H9 (cell line): ENCODE measurements at regions not wholly inside any gene's neighbourhood (a gene's known extent, or its start where the extent isn't known, plus 50 kb on each side); places are given as distances from the start of the nearest gene placed in this dataset.

Experiments
- DNase-seq: peaks from one replicate; pipeline ENCODE4 v3.0.0-alpha.2; 2017
- H2AFZ ChIP-seq: one replicate; pipeline ENCODE4 v1.6.1; 2013; ENCODE audit warnings: mild to moderate bottlenecking, low read length, control low read depth, moderate library complexity
- H2AK5ac ChIP-seq: 2 replicates; pipeline ENCODE4 v1.6.1; 2013; ENCODE audit warnings: low read length, control low read depth, mixed read lengths; ENCODE audit not compliant: insufficient read length
- H2BK120ac ChIP-seq: one replicate; pipeline ENCODE4 v1.6.1; 2013; ENCODE audit warnings: low read depth, mild to moderate bottlenecking, low read length, control low read depth, inconsistent platforms; ENCODE audit not compliant: poor library complexity, severe bottlenecking
- H2BK12ac ChIP-seq: 2 replicates; pipeline ENCODE4 v1.6.1; 2013; ENCODE audit warnings: low read length, control low read depth, mixed read lengths, low read depth; ENCODE audit not compliant: insufficient read length
- H2BK15ac ChIP-seq: 2 replicates; pipeline ENCODE4 v1.6.1; 2013; ENCODE audit warnings: low read depth, low read length, control low read depth
- H2BK20ac ChIP-seq: one replicate; pipeline ENCODE4 v1.6.1; 2013; ENCODE audit warnings: low read depth, mild to moderate bottlenecking, low read length, control low read depth, inconsistent platforms; ENCODE audit not compliant: poor library complexity, severe bottlenecking
- H2BK5ac ChIP-seq: 2 replicates; pipeline ENCODE4 v1.6.1; 2013; ENCODE audit warnings: low read length, control low read depth, mixed read lengths; ENCODE audit not compliant: insufficient read length
- H3K14ac ChIP-seq: 2 replicates; pipeline ENCODE4 v1.6.1; 2013; ENCODE audit warnings: low read length, control low read depth; ENCODE audit not compliant: insufficient read depth
- H3K18ac ChIP-seq: 2 replicates; pipeline ENCODE4 v1.6.1; 2013; ENCODE audit warnings: low read depth, mild to moderate bottlenecking, mixed read lengths, low read length, control low read depth; ENCODE audit not compliant: insufficient read length
- H3K23ac ChIP-seq: 2 replicates; pipeline ENCODE4 v1.6.1; 2013; ENCODE audit warnings: low read length, control low read depth, mixed read lengths, low read depth; ENCODE audit not compliant: insufficient read length
- H3K23me2 ChIP-seq: 2 replicates; pipeline ENCODE4 v1.6.1; 2013; ENCODE audit warnings: low read depth, mild to moderate bottlenecking, mixed read lengths, low read length, control low read depth; ENCODE audit not compliant: insufficient read length, poor library complexity, severe bottlenecking
- H3K27ac ChIP-seq: 2 replicates; pipeline ENCODE4 v1.5.1; 2013; ENCODE audit warnings: low read length, control low read depth, mixed read lengths, low read depth; ENCODE audit not compliant: insufficient read length
- H3K27me3 ChIP-seq: 2 replicates; pipeline ENCODE4 v1.6.1; 2013; ENCODE audit warnings: low read length, control low read depth, inconsistent platforms; ENCODE audit not compliant: insufficient read depth
- H3K4ac ChIP-seq: 2 replicates; pipeline ENCODE4 v1.6.1; 2013; ENCODE audit warnings: low read depth, mild to moderate bottlenecking, control low read depth, inconsistent platforms, low read length, moderate library complexity
- H3K4me1 ChIP-seq: 2 replicates; pipeline ENCODE4 v1.6.1; 2013; ENCODE audit warnings: low read length, control low read depth, inconsistent platforms; ENCODE audit not compliant: insufficient read depth
- H3K4me2 ChIP-seq: 2 replicates; pipeline ENCODE4 v1.6.1; 2013; ENCODE audit warnings: low read length, control low read depth, mixed read lengths; ENCODE audit not compliant: insufficient read length, insufficient read depth
- H3K56ac ChIP-seq: 2 replicates; pipeline ENCODE4 v1.6.1; 2013; ENCODE audit warnings: low read depth, mild to moderate bottlenecking, mixed read lengths, low read length, control low read depth; ENCODE audit not compliant: insufficient read length
- H3K79me1 ChIP-seq: 2 replicates; pipeline ENCODE4 v1.6.1; 2013; ENCODE audit warnings: low read depth, mild to moderate bottlenecking, moderate library complexity, low read length, control low read depth, inconsistent platforms; ENCODE audit not compliant: insufficient read depth, poor library complexity, severe bottlenecking
- H3K79me2 ChIP-seq: 2 replicates; pipeline ENCODE4 v1.6.1; 2013; ENCODE audit warnings: low read length, control low read depth, inconsistent platforms; ENCODE audit not compliant: insufficient read depth
- H3K9ac ChIP-seq: 2 replicates; pipeline ENCODE4 v1.6.1; 2013; ENCODE audit warnings: low read length, control low read depth, mixed read lengths; ENCODE audit not compliant: insufficient read length; ENCODE audit errors: extremely low read depth
- H3K9me3 ChIP-seq: one replicate; pipeline ENCODE4 v1.6.1; 2013; ENCODE audit warnings: low read depth, low read length, inconsistent platforms; ENCODE audit not compliant: control insufficient read depth
- H3T11ph ChIP-seq: one replicate; pipeline ENCODE4 v1.6.1; 2013; ENCODE audit warnings: mild to moderate bottlenecking, low read length, control low read depth, inconsistent platforms
- H4K20me1 ChIP-seq: one replicate; pipeline ENCODE4 v1.6.1; 2013; ENCODE audit not compliant: control insufficient read depth, insufficient read length, insufficient read depth
- H4K5ac ChIP-seq: 2 replicates; pipeline ENCODE4 v1.6.1; 2013; ENCODE audit warnings: low read depth, mild to moderate bottlenecking, mixed read lengths, low read length, control low read depth; ENCODE audit not compliant: insufficient read length
- H4K8ac ChIP-seq: replicated peaks from 2 replicates; pipeline ENCODE4 v1.6.1; 2013; ENCODE audit warnings: low read length, control low read depth, mixed read lengths, low read depth; ENCODE audit not compliant: insufficient read length
- H4K91ac ChIP-seq: 2 replicates; pipeline ENCODE4 v1.6.1; 2013; ENCODE audit warnings: low read depth, mild to moderate bottlenecking, moderate library complexity, mixed read lengths, low read length, control low read depth; ENCODE audit not compliant: insufficient read length
- H3K27ac Mint-ChIP-seq, 3 experiments: 2 replicates in 2 of 3; 3 replicates in 1 of 3; pipeline ENCODE4 v1.8.0; 2020 to 2021; ENCODE audit warnings: mixed read lengths in 3 of 3, mild to moderate bottlenecking in 1 of 3, moderate library complexity in 1 of 3
- H3K27me3 Mint-ChIP-seq: 2 replicates; pipeline ENCODE4 v1.8.0; 2021; ENCODE audit warnings: low read depth, mild to moderate bottlenecking, moderate library complexity, mixed read lengths
- H3K36me3 Mint-ChIP-seq, 3 experiments: 2 replicates in 2 of 3; 3 replicates in 1 of 3; pipeline ENCODE4 v1.8.0; 2020 to 2021; ENCODE audit warnings: low read depth in 3 of 3, mixed read lengths in 3 of 3; ENCODE audit not compliant: insufficient read depth in 1 of 3
- H3K4me1 Mint-ChIP-seq, 2 experiments: 2 replicates each; pipeline ENCODE4 v1.8.0; 2020; ENCODE audit warnings: mixed read lengths in 2 of 2
- H3K4me3 Mint-ChIP-seq, 2 experiments: 2 replicates in 1 of 2; 3 replicates in 1 of 2; pipeline ENCODE4 v1.8.0; 2020 to 2021; ENCODE audit warnings: mild to moderate bottlenecking in 2 of 2, mixed read lengths in 2 of 2, moderate library complexity in 1 of 2
- H3K9me3 Mint-ChIP-seq, 2 experiments: 2 replicates in 1 of 2; 3 replicates in 1 of 2; pipeline ENCODE4 v1.8.0; 2020; ENCODE audit warnings: mild to moderate bottlenecking in 2 of 2, mixed read lengths in 2 of 2, moderate library complexity in 1 of 2
- WGBS: extraction: QIAGEN DNeasy Blood & Tissue Kit; methylation state at CpG from one replicate; pipeline ENCODE4 v1.1.7; 2013; ENCODE audit warnings: missing lambda C conversion rate, low lambda C conversion rate, mixed read lengths; ENCODE audit not compliant: insufficient read length; ENCODE audit errors: extremely low coverage; 5-methylcytosine and 5-hydroxymethylcytosine counted together
- TF ChIP-seq, protein P1 (sequence below): fragments of 200-600 bp; sonication (generic); conservative IDR thresholded peaks from 3 replicates; pipeline ENCODE4 v1.8.0; 2021; ENCODE audit warnings: antibody characterized with exemption, mild to moderate bottlenecking

DNA sequence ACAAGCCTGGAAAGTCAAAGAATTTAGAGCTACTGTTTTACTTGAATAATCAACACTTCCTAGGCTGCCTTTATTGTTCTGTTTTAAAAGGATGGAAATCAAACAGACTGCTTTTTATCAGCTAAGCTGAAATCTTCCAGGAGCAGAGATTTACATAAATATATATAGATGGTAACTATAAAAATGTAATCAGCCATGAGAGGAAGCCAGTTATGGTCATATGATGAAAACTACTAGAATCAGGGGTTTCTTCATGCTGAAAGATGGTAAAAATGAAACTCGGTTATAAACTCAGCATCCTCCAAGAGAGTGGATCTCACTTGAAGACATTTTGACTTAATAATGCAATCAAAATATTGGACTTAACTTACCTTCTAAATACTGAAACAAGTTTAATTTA, 413.0 kb downstream of the GXYLT1 start:
- DNase-seq: no peak
- Mint-ChIP-seq H3K9me3 (peaks cover 2 to 7% of the 10 kb centered on the region in 2 experiments; a peak in 2 of 5 replicates), H3K36me3 (peaks cover 0 to 4% (median 3%) of the 10 kb centered on the region in 3 experiments; a peak in 3 of 7 replicates), H3K4me3 (no peak overlapping the region), H3K4me1 (peaks cover 0 to 12% of the 10 kb centered on the region in 2 experiments; a peak in 2 of 4 replicates), H3K27ac (no peak overlapping the region), H3K27me3 (no peaks in the 10 kb centered on the region)
- Histone ChIP-seq H2BK12ac (no peak overlapping the region), H3K23me2 (no peaks in the 10 kb centered on the region), H3K27me3 (no peaks in the 10 kb centered on the region), H2BK120ac (no peak overlapping the region), H2AFZ (no peak overlapping the region), H3K9me3 (no peaks in the 10 kb centered on the region), H3K79me1 (no peaks in the 10 kb centered on the region), H4K8ac (no peak overlapping the region), H3K27ac (no peak overlapping the region), H4K91ac (no peak overlapping the region), H3K4ac (no peak overlapping the region), H3K79me2 (no peaks in the 10 kb centered on the region), H2BK20ac (no peak overlapping the region), H3K14ac (no peak overlapping the region), H4K20me1 (no peaks in the 10 kb centered on the region), H4K5ac (no peak overlapping the region), H3K4me2 (no peak overlapping the region), H3K23ac (no peak overlapping the region), H3T11ph (no peak overlapping the region), H3K56ac (no peak overlapping the region), H2BK5ac (no peak overlapping the region), H3K4me1 (no peaks in the 10 kb centered on the region), H3K9ac (no peak overlapping the region), H2BK15ac (no peak overlapping the region), H3K18ac (no peak overlapping the region), H2AK5ac (no peak overlapping the region)
- no CpG with 5 or more reads among the region's 1 CpG for WGBS
- TF ChIP-seq, protein P1, sequence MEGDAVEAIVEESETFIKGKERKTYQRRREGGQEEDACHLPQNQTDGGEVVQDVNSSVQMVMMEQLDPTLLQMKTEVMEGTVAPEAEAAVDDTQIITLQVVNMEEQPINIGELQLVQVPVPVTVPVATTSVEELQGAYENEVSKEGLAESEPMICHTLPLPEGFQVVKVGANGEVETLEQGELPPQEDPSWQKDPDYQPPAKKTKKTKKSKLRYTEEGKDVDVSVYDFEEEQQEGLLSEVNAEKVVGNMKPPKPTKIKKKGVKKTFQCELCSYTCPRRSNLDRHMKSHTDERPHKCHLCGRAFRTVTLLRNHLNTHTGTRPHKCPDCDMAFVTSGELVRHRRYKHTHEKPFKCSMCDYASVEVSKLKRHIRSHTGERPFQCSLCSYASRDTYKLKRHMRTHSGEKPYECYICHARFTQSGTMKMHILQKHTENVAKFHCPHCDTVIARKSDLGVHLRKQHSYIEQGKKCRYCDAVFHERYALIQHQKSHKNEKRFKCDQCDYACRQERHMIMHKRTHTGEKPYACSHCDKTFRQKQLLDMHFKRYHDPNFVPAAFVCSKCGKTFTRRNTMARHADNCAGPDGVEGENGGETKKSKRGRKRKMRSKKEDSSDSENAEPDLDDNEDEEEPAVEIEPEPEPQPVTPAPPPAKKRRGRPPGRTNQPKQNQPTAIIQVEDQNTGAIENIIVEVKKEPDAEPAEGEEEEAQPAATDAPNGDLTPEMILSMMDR: no peak
